Activated CD4-positive, alpha-beta memory T cell treated with anti-CD3 and anti-CD28 coated beads, Interleukin-2, amount 10 ng/mL, durations not matched to agents 7 days and 5 days (primary cell): ENCODE measurements at regions not wholly inside any gene's neighbourhood (a gene's known extent, or its start where the extent isn't known, plus 50 kb on each side); places are given as distances from the start of the nearest gene placed in this dataset.

ENCODE experiments used
- CTCF ChIA-PET: fragments of 350-600 bp; sonication (Branson Sonifier 250); formaldehyde crosslinking; loops from one replicate; lab custom pipeline; 2021; ENCODE audit warnings: antibody characterized with exemption, inconsistent platforms; lab: Charles Lee
- POLR2A ChIA-PET: fragments of 350-600 bp; sonication (Branson Sonifier 250); formaldehyde crosslinking; loops from one replicate; lab custom pipeline; 2021; ENCODE audit warnings: antibody characterized with exemption; lab: Charles Lee
- DNase-seq: peaks from one replicate; pipeline ENCODE4 v3.0.0-alpha.2; 2020
- H3K27ac Mint-ChIP-seq: one replicate; pipeline ENCODE4 v1.8.0; 2021; ENCODE audit warnings: mild to moderate bottlenecking, mixed read lengths
- H3K27me3 Mint-ChIP-seq: one replicate; pipeline ENCODE4 v1.8.0; 2021; ENCODE audit warnings: mixed read lengths
- H3K36me3 Mint-ChIP-seq: one replicate; pipeline ENCODE4 v1.8.0; 2021; ENCODE audit warnings: low read depth, mixed read lengths
- H3K4me1 Mint-ChIP-seq: one replicate; pipeline ENCODE4 v1.8.0; 2021; ENCODE audit warnings: mixed read lengths
- H3K4me3 Mint-ChIP-seq: one replicate; pipeline ENCODE4 v1.8.0; 2021; ENCODE audit warnings: mild to moderate bottlenecking, mixed read lengths
- H3K9me3 Mint-ChIP-seq: one replicate; pipeline ENCODE4 v1.8.0; 2021; ENCODE audit warnings: mixed read lengths

- no peak overlapping the region for H3K27ac Mint-ChIP-seq
- no peak for DNase-seq
- CTCF ChIA-PET: no interaction called here
Measured at GRCh38 chr4:154677300-154677699, 64.8 kb upstream of the FGG start.

DNA sequence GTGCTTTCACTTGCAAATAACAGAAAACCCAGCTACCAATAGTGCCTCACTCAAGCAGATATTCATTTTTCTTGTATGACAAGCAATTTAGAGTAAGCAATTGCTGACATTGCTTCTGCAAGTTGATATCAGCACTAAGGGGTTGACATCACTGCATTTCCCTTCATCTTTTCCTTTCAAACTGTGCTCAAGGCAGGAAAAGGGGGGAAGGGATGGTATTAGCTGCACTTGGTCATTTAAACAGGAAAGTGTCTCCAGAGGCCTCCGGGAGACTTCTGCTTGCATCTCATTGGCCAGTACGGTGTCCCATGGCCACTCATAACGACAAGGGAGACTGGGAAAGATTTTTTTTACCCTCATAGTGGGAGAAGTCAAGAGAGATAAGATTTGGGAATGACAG, 65.5 kb upstream of the FGG start:
- no peak for DNase-seq
- ChIA-PET CTCF (no interaction called here), POLR2A (no interaction called here)
- H3K36me3 Mint-ChIP-seq: no peaks in the 10 kb centered on the region
- H3K4me1 Mint-ChIP-seq: no peaks in the 10 kb centered on the region
- H3K27me3 Mint-ChIP-seq: peaks cover 6% of the 10 kb centered on the region
- H3K27ac Mint-ChIP-seq: no peak overlapping the region
- no peak overlapping the region for H3K4me3 Mint-ChIP-seq
- no peaks in the 10 kb centered on the region for H3K9me3 Mint-ChIP-seq

More at GRCh38 chr4:154677300-154677699, 64.8 kb upstream of the FGG start:
- no peak overlapping the region for H3K4me3 Mint-ChIP-seq
- no peaks in the 10 kb centered on the region for H3K36me3 Mint-ChIP-seq
- H3K4me1 Mint-ChIP-seq: no peaks in the 10 kb centered on the region
- no peaks in the 10 kb centered on the region for H3K9me3 Mint-ChIP-seq
- POLR2A ChIA-PET: no interaction called here
- H3K27me3 Mint-ChIP-seq: peaks cover 5% of the 10 kb centered on the region

- CTCF ChIA-PET: interaction anchor here (1.0 kb wide), 1 partner anchor 60 kb away, joined by 4 read pairs; the partner anchor contains the start of gene LRAT
- no peaks in the 10 kb centered on the region for H3K4me1 Mint-ChIP-seq
- no peak overlapping the region for H3K4me3 Mint-ChIP-seq
Measured at GRCh38 chr4:154683956-154684681, 59.7 kb upstream of the LRAT start.

DNA sequence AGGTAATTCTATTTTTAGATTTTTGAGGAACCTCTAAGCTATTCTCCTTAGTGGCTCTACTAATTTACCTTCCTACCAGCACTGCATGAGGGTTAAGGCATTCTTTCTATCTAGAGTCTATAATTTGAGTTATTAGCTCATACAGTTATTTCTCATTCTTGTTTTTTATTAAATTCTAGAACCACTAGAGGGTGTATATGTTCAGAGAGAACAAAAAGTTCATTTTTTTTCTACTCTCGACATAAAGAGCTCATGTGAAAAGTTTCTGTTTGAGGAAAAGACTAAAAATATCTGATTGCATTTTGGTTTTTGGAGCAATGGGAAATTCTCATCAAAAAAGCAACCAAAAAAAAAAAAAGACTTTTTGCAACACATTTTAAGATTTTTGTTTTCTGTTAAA, 57.0 kb upstream of the LRAT start:
- Mint-ChIP-seq H3K4me1 (no peaks in the 10 kb centered on the region), H3K27me3 (peaks cover 6% of the 10 kb centered on the region), H3K36me3 (no peaks in the 10 kb centered on the region), H3K27ac (no peak overlapping the region), H3K4me3 (no peak overlapping the region), H3K9me3 (no peaks in the 10 kb centered on the region)
- ChIA-PET POLR2A (no interaction called here), CTCF (interaction anchor here (0.7 to 1.5 kb wide), 4 partner anchors 34 to 128 kb away, joined by 3 read pairs; no protein-coding TSS in a partner anchor)
- DNase-seq: no peak

More at GRCh38 chr4:154683956-154684681, 59.7 kb upstream of the LRAT start:
- Mint-ChIP-seq H3K27me3 (peaks cover 6% of the 10 kb centered on the region), H3K9me3 (no peaks in the 10 kb centered on the region), H3K27ac (no peak overlapping the region), H3K36me3 (no peaks in the 10 kb centered on the region)
- POLR2A ChIA-PET: no interaction called here
- DNase-seq: no peak

DNA sequence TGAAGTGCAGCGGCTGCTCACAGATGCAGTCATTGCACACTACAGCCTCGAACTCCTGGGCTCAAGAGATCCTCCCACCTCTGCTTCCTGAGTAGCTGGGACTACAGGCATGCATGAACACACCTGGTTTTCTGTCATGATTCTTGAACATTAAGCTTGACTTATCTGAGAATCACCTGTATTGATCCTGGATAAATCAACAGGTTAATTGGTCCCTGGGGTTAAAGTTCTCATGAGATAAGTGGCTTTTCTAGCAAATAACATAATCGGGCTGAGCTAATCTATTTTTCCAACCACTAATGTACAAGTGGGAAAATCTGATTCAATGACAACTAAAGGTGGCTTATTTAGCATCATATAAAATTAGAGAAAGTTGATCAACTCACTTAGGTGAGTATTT, 56.0 kb upstream of the LRAT start:
- H3K36me3 Mint-ChIP-seq: no peaks in the 10 kb centered on the region
- H3K4me3 Mint-ChIP-seq: no peak overlapping the region
- ChIA-PET CTCF (interaction anchor here (0.7 to 1.5 kb wide), 4 partner anchors 63 to 129 kb away, joined by 3 read pairs; no protein-coding TSS in a partner anchor), POLR2A (no interaction called here)
- no peaks in the 10 kb centered on the region for H3K9me3 Mint-ChIP-seq
- no peak overlapping the region for H3K27ac Mint-ChIP-seq
- DNase-seq: no peak
- no peaks in the 10 kb centered on the region for H3K4me1 Mint-ChIP-seq
- peaks cover 3% of the 10 kb centered on the region for H3K27me3 Mint-ChIP-seq

- CTCF ChIA-PET: no interaction called here
- no peaks in the 10 kb centered on the region for H3K4me1 Mint-ChIP-seq
- no peaks in the 10 kb centered on the region for H3K36me3 Mint-ChIP-seq
- H3K9me3 Mint-ChIP-seq: no peaks in the 10 kb centered on the region
- POLR2A ChIA-PET: no interaction called here
- no peak overlapping the region for H3K4me3 Mint-ChIP-seq
- DNase-seq: no peak
- no peak overlapping the region for H3K27ac Mint-ChIP-seq
- H3K27me3 Mint-ChIP-seq: no peaks in the 10 kb centered on the region
Measured at GRCh38 chr4:154691229-154691628, 52.6 kb upstream of the LRAT start.

DNA sequence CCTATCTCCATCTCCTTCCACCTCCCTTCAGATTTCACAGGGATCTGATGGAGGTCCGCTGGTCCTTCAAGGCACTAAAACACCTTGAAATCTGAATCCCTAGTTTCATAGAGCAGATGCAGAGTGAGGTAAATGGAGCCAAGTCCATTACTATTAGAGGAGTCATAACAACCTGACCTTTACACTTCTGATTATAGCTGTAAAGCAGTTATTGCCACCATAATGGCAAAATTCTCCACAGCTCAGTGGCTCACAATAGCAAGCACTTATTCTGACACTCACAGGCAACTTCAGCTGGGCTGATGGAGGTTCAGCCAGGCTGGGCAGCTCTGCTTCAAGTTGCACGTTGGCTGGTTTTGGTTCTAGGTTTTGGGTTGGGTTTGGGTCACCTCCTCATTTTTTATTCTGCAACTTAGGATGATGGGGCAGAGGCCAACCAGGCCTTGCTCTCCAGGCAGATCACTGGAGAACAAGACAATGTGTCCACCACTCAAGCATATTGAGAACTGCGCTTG, 51.4 kb upstream of the LRAT start:
- no peaks in the 10 kb centered on the region for H3K9me3 Mint-ChIP-seq
- ChIA-PET POLR2A (no interaction called here), CTCF (no interaction called here)
- H3K27ac Mint-ChIP-seq: no peak overlapping the region
- DNase-seq: no peak
- H3K36me3 Mint-ChIP-seq: no peaks in the 10 kb centered on the region
- no peaks in the 10 kb centered on the region for H3K4me1 Mint-ChIP-seq
- no peak overlapping the region for H3K4me3 Mint-ChIP-seq
- H3K27me3 Mint-ChIP-seq: peaks cover 8% of the 10 kb centered on the region
